GM21447 (cell line): ENCODE measurements at regions not wholly inside any gene's neighbourhood (a gene's known extent, or its start where the extent isn't known, plus 50 kb on each side); places are given as distances from the start of the nearest gene placed in this dataset.

Experiments
- ATAC-seq: cut with Tn5 transposase; IDR thresholded peaks from one replicate; pipeline ENCODE4 v1.9.1; 2021; ENCODE audit not compliant: unreplicated experiment

DNA sequence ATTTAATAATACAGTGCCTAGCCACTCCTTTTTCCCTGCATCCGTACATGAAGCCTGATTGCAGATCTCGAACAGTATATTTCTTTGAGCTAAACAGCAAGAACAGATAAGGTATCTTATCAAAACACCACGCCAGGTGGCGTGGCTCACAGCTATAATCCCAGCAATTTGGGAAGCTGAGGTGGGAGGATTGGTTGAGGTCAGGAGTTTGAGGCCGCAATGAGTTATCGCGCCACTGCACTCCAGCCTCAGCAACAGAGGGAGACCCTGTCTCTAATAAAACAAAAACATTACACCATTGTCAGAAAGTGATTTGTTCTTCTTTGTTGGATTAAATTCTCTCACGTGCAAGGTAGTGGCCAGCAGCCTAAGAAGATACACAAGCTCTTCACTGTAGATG is 291.2 kb upstream of the DMRT1 start:
- ATAC-seq, result no peak

DNA sequence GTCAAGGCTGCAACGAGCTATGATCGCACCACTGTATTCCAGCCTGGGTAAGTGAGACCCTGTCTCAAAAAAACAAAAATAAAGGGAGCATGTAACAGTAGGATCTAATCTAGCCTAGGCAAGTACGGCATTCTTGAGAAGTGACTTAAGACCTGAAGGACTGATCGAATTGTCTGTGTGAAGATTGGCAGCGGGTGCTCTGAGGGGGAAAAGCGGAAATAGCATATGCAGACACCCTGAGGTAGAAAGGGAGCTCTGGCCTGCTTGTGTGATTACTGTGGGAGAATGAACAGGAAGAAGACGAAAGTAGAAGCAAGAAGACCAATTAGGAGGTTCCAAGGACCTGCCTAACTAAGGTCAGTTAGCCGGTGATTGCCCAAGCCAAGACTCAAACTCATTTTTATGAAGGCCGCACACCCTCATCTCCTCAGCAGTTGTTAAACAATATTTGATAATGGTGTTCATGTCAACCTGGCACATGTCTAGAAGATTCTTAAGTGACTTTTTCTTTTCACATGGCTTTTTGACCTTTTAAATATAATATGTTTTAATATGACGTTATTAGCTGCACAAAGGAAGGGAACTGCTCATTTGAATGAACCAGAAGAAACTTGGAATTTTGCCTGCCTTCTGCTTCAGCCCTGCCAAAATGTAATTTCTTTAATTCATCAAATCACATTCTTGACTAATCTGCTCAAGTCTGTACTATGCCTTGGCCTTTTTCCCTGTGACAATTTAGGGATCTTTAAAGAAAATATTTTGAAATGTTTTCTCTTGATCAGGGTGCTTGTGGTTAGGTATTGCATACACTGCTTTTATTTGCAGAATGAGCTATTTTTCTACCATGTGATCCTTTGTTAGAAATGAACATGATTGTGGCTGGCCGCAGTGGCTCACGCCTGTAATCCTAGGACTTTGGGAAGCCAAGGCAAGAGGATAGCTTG is 289.2 kb upstream of the DMRT1 start:
- ATAC-seq, result no peak

GRCh38 chr9:555493-555892 is 286.0 kb upstream of the DMRT1 start:
- no peak for ATAC-seq

GRCh38 chr9:556199-556598 is 285.3 kb upstream of the DMRT1 start:
- ATAC-seq, result no peak

- no peak for ATAC-seq
Observed at GRCh38 chr9:556675-557074, 284.8 kb upstream of the DMRT1 start.

GRCh38 chr9:557601-558201 is 283.8 kb upstream of the DMRT1 start:
- ATAC-seq, result no peak

DNA sequence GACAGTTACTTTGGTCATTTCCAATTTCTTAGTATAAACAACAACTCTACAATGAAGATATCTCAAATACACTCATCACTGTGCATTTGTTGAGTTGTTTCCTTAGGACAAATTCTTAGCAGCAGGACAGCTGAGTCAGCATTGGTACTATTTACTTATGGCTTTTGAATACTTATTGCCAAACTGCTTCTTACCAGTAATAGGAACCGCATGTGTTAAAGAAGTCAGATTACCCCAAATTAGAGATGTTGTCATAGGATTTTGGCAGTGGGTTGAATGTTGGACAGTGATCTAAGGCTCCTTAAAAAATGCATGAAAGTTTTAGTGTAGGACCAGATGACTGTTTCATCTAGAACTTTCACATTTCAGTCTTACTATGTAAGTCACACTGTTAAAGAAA is 280.1 kb upstream of the DMRT1 start:
- ATAC-seq, result no peak

- ATAC-seq, result no peak
Observed at GRCh38 chr9:563200-563599, 278.3 kb upstream of the DMRT1 start.

- ATAC-seq, result no peak
Observed at GRCh38 chr9:565528-565927, 276.0 kb upstream of the DMRT1 start.

GRCh38 chr9:567128-567746 is 274.3 kb upstream of the DMRT1 start:
- peak; percentile 94 for ATAC-seq

GRCh38 chr9:567747-568305 is 273.7 kb upstream of the DMRT1 start:
- peak; percentile 12 for ATAC-seq

DNA sequence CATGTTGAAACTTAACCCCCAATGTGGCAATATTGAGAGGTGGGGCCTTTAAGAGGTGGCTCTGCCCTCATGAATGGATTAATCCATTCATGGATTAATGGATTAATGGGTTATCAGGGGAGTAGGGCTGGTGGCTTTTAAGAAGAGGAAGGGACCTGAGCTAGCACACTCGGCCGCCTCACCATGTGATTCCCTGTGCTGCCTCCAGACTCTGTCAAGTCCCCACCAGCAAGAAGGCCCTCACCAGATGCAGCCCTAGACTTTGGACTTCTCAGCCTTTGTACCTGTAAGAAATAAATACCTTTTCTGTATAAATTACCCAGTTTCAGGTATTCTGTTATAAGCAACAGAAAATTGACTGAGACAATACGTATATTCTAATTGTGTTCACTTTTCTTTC is 272.2 kb upstream of the DMRT1 start:
- ATAC-seq, result no peak

DNA sequence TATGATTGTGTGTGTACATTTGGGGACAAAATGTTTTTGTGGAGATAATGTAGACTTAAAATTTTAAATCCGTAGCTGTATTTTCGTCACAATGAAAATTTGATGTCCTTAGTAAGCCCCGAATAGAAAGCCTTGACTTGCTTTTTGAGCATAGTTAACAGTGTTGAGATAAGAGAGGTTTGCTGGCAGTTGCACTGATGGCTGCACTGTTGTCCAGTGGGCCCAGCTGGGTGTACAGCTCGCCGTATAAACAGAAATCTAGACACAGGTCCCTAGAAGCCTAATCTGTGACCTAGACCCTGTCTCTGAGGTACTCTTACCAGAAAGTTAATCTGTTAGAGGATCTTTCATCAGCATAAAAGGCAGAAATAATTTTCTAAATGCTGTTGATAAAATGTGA is 271.3 kb upstream of the DMRT1 start:
- ATAC-seq, result no peak

GRCh38 chr9:571066-571465 is 270.4 kb upstream of the DMRT1 start:
- ATAC-seq, result no peak

GRCh38 chr9:571741-572140 is 269.8 kb upstream of the DMRT1 start:
- no peak for ATAC-seq

- ATAC-seq, result no peak
Observed at GRCh38 chr9:573691-574410, 267.6 kb upstream of the DMRT1 start.

- ATAC-seq, result no peak
Observed at GRCh38 chr9:575139-575538, 266.4 kb upstream of the DMRT1 start.

DNA sequence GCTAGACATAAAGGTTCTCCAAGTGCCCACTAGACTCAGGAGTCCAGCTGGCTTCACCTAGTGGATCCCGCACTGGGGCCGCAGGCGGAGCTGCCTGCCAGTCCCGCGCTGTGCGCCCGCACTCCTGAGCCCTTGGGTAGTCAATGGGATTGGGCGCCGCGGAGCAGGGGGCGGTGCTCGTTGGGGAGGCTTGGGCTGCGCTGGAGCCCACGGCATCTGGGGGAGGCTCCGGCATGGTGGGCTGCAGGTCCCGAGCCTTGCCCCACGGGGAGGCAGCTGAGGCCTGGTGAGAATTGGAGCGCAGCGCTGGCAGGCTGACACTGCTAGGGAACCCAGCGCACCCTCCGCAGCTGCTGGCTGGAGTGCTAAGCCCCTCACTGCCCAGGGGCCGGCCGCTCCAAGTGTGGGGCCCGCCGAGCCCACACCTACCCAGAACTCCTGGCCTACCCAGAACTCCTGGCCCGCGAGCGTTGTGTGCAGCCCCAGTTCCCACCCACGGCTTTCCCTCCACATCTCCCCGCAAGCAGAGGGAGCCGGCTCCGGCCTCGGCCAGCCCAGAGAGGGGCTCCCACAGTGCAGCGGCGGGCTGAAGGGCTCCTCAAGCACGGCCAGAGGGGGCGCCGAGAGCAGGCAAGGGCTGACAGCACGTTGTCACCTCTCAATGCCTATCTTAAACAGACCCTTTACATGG is 260.7 kb upstream of the DMRT1 start:
- ATAC-seq, result no peak

- no peak for ATAC-seq
Observed at GRCh38 chr9:581673-582497, 259.6 kb upstream of the DMRT1 start.

- no peak for ATAC-seq
Observed at GRCh38 chr9:582775-583174, 258.7 kb upstream of the DMRT1 start.
